ENCODE measurements at regions not wholly inside any gene's neighbourhood (a gene's known extent, or its start where the extent isn't known, plus 50 kb on each side); places are given as distances from the start of the nearest gene placed in this dataset.

DNA sequence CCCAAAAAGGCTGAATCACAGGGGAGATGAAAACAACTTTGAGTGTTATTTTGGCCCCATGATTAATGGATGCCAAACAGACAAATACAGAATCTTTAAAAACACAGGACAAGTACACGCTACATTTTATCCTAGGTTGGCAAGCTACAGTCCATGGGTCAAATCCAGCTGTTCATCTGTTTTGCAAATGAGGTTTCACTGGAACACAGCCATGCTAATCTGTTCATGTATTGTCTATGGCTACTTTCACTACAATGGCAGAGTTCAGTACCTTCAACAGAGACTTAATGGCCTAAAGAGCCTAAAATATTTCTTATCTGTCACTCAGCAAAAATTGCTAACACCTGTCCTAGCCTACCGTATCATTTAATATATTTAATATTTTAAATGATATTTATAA, 1548.5 kb upstream of the IGFBP7 start:
- Mint-ChIP-seq H3K4me3 (no peak overlapping the region), H3K27me3 (no peaks in the 10 kb centered on the region), H3K4me1 (no peaks in the 10 kb centered on the region), H3K27ac (no peak overlapping the region), H3K9me3 (peaks cover 2 to 20% (median 5%) of the 10 kb centered on the region in 7 donors), H3K36me3 (no peaks in the 10 kb centered on the region)
- ATAC-seq (ENCODE audit: low read depth in 2 of 2) = no peak
- no peak for DNase-seq

DNA sequence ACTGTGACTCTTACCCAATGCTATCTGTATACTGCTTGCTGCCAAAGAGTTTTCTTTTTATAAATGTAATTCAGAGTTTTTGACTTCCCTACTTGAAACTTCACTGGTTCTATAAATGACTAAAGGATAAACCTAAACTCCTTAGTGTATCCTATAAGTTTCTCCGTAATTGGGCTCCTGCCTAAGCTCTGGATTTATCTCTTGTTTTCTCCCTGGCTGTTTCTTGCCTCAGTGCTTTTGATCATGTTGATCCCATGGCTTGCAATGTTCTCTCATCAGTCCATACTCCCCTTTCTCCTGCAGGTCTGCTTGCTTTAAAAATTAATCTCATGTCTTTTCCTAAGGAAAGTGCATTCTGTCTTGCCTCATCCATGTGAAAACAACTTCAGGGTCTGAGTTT, 1543.1 kb upstream of the IGFBP7 start:
- DNase-seq (no peak), ATAC-seq (ENCODE audit: low read depth in 2 of 2) (no peak)
- Mint-ChIP-seq H3K4me1 (no peaks in the 10 kb centered on the region), H3K36me3 (no peaks in the 10 kb centered on the region), H3K27me3 (no peaks in the 10 kb centered on the region), H3K4me3 (no peak overlapping the region), H3K9me3 (peaks cover 2 to 8% (median 4%) of the 10 kb centered on the region in 7 donors), H3K27ac (no peak overlapping the region)

DNA sequence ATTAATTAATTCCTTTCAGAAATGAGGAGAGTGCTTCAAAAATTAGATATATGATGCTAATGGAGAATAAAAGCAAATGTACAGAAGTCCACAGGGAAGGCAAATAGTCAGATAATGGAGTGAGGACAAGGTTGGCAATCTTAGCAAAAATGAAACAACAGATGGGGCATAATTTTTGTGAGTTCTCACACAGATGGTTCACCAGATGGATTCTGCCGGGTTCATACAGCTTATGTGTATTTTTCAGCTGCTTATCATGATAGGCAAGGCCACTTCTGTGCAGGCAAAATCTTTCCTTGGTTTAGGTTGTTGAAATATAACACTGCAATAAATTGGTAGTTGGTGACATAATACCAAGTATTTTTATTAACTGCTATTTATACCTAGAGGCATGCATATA, 1539.0 kb upstream of the IGFBP7 start:
- peaks cover 0 to 7% (median 2%) of the 10 kb centered on the region in 7 donors for H3K9me3 Mint-ChIP-seq
- H3K27me3 Mint-ChIP-seq = no peaks in the 10 kb centered on the region
- no peak overlapping the region for H3K4me3 Mint-ChIP-seq
- DNase-seq (no peak), ATAC-seq (ENCODE audit: low read depth in 2 of 2) (no peak)
- no peak overlapping the region for H3K27ac Mint-ChIP-seq
- no peaks in the 10 kb centered on the region for H3K36me3 Mint-ChIP-seq
- H3K4me1 Mint-ChIP-seq = no peaks in the 10 kb centered on the region

DNA sequence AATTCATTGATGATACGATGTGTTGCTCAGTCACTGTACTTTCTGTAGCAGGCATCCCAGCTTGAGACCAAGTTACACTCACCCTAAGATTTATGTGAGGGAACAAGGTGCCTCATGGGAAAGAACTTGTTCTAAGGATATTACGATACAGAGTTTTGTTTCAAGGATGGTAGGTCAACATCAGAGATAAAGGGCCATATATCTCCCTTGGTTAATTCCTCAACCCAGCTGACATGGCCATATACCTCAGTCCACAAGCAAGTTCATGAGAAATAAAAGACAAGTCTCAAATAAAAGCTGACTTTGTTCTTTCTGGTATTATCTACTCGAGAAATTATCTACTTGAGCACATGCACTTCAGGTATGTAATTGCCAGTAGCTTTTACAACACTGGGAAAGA, 1535.9 kb upstream of the IGFBP7 start:
- H3K27ac Mint-ChIP-seq = no peak overlapping the region
- peaks cover 0 to 13% (median 2%) of the 10 kb centered on the region in 7 donors for H3K9me3 Mint-ChIP-seq
- DNase-seq (no peak), ATAC-seq (ENCODE audit: low read depth in 2 of 2) (no peak)
- H3K36me3 Mint-ChIP-seq = no peaks in the 10 kb centered on the region
- H3K27me3 Mint-ChIP-seq = no peaks in the 10 kb centered on the region
- H3K4me1 Mint-ChIP-seq = no peaks in the 10 kb centered on the region
- no peak overlapping the region for H3K4me3 Mint-ChIP-seq

DNA sequence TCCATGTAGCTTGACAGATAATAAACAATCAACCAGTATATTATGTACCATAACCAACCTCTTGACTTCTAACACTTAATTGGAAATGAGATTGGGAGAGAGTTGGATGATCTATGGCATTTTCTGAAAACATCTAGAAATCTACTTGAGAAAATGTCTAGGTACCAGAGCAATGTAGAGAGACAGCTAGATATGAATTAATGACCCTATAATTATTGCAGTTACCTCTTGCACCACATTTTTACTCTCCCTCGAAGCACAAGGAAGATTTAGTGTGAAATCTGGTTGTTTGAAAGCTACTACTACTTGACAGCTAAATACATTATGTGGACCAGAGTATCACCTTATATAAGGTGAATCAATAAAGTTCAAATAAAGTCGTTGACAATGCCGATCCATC, 1534.4 kb upstream of the IGFBP7 start:
- Mint-ChIP-seq H3K27me3 (no peaks in the 10 kb centered on the region), H3K4me1 (no peaks in the 10 kb centered on the region), H3K4me3 (no peak overlapping the region), H3K27ac (no peak overlapping the region), H3K36me3 (no peaks in the 10 kb centered on the region), H3K9me3 (peaks cover 0 to 25% (median 2%) of the 10 kb centered on the region in 7 donors)
- ATAC-seq (ENCODE audit: low read depth in 2 of 2) (no peak), DNase-seq (no peak)

DNA sequence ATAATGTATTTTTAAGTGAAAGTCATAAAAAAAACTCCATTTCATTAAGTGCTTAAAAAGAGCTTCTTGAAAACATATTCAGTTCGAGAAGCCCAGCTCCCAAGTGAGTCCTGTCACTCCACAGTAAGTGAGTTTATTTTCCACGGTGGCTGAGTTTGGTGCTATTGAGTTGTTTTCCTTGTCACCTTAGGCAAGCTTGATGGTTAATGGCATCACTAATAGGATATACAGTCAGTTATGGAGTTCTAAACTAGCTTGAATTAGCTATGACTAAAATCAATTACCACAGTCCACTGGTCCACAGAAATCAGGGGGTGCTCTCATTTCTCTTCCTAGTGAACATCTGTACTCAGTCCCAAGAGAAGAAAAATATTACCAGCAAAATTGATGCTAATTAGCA, 1526.2 kb upstream of the IGFBP7 start:
- Mint-ChIP-seq H3K4me1 (no peaks in the 10 kb centered on the region), H3K9me3 (peaks cover 2 to 17% (median 3%) of the 10 kb centered on the region in 7 donors), H3K27me3 (no peaks in the 10 kb centered on the region), H3K4me3 (no peak overlapping the region), H3K27ac (no peak overlapping the region), H3K36me3 (no peaks in the 10 kb centered on the region)
- ATAC-seq (ENCODE audit: low read depth in 2 of 2) (no peak), DNase-seq (no peak)

DNA sequence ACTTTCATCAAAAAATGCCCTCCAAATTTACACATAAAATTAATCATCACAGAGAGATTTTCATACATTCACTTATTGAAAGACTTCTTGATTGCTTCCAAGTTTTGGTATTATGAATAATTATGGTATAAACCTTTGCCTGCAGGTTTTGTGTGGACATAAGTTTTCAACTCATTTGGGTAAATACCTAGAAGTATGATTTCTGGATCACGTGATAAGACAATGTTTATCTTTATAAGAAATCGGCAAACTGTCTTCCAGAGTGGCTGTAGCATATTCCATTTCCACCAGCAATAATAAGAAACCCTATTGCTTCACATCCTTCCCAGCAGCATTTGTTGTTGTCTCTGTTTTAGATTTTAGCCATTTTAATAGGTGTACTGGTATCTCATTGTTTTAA, 1507.0 kb upstream of the IGFBP7 start:
- no peaks in the 10 kb centered on the region for H3K4me1 Mint-ChIP-seq
- no peaks in the 10 kb centered on the region for H3K27me3 Mint-ChIP-seq
- ATAC-seq (ENCODE audit: low read depth in 2 of 2) (no peak), DNase-seq (no peak)
- H3K36me3 Mint-ChIP-seq = no peaks in the 10 kb centered on the region
- peaks cover 0 to 21% (median 2%) of the 10 kb centered on the region in 7 donors for H3K9me3 Mint-ChIP-seq
- no peak overlapping the region for H3K27ac Mint-ChIP-seq
- H3K4me3 Mint-ChIP-seq = no peak overlapping the region

DNA sequence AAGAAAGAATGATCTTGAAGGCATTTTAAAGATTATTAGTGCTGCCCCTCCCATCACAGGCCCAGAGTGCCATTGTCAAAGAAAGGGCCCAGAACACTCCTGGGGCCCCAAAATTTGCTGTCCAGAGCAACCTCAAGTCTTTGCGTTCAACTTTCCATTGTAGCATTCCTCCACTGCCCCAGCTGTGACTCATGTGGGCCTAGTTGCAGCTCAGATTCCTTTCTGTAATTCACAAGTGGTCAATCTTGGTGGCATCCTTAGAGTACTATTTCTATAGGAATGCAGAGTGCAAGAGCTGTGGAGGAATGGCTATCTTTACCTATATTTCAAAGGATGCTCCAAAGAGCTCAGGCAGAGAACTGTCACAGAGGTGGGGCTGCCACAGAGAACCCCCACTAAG, 1500.8 kb upstream of the IGFBP7 start:
- no peak overlapping the region for H3K27ac Mint-ChIP-seq
- H3K4me1 Mint-ChIP-seq = no peaks in the 10 kb centered on the region
- no peaks in the 10 kb centered on the region for H3K27me3 Mint-ChIP-seq
- H3K36me3 Mint-ChIP-seq = no peaks in the 10 kb centered on the region
- ATAC-seq (ENCODE audit: low read depth in 2 of 2) (no peak), DNase-seq (no peak)
- no peak overlapping the region for H3K4me3 Mint-ChIP-seq
- peaks cover 0 to 5% (median 1%) of the 10 kb centered on the region in 7 donors for H3K9me3 Mint-ChIP-seq

DNA sequence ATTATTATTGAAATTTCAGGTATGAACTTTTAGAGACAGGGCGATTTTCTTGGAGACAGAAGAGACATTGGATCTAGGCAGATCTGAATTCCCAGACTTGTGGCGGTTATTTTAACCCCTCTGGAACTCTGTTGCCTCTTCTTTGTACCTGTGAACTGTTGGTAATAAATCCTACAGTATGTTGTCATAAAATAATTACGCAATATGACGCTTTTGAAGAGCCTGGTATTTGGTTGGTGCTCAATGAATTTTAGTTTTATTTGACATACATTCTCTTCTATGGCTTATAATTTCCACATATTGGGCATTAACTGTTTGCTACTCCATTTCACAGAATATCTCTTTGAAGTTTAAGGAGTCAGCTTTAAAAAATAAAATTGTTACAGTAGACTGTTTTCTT, 1496.1 kb upstream of the IGFBP7 start:
- H3K27me3 Mint-ChIP-seq = no peaks in the 10 kb centered on the region
- peaks cover 0 to 4% (median 1%) of the 10 kb centered on the region in 7 donors for H3K9me3 Mint-ChIP-seq
- H3K27ac Mint-ChIP-seq = no peak overlapping the region
- no peak overlapping the region for H3K4me3 Mint-ChIP-seq
- DNase-seq = no peak
- no peaks in the 10 kb centered on the region for H3K4me1 Mint-ChIP-seq
- ATAC-seq (ENCODE audit: low read depth in 2 of 2) = no peak
- H3K36me3 Mint-ChIP-seq = no peaks in the 10 kb centered on the region

DNA sequence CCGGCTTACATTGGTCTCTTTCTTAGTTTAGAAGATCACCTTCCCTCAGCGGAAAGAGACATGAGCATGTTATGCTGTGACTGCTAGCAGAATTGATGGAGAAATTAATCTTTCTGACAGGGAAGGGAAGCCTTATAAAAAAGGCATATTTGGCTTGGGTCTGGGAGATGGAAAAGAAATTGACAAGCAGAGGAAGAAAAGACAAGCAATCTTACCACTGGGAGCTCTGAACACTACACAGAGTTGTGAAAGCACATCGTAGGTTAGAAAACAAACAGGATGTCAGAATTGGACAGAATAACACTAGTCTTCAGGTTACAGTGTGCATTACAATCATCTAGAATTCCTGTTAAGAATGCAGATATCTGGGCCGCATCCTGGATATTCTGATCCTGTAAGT, 1493.8 kb upstream of the IGFBP7 start:
- no peaks in the 10 kb centered on the region for H3K4me1 Mint-ChIP-seq
- H3K9me3 Mint-ChIP-seq = peaks cover 0 to 9% (median 1%) of the 10 kb centered on the region in 7 donors
- H3K4me3 Mint-ChIP-seq = no peak overlapping the region
- no peaks in the 10 kb centered on the region for H3K36me3 Mint-ChIP-seq
- ATAC-seq (ENCODE audit: low read depth in 2 of 2) (no peak), DNase-seq (no peak)
- H3K27ac Mint-ChIP-seq = no peak overlapping the region
- H3K27me3 Mint-ChIP-seq = no peaks in the 10 kb centered on the region

DNA sequence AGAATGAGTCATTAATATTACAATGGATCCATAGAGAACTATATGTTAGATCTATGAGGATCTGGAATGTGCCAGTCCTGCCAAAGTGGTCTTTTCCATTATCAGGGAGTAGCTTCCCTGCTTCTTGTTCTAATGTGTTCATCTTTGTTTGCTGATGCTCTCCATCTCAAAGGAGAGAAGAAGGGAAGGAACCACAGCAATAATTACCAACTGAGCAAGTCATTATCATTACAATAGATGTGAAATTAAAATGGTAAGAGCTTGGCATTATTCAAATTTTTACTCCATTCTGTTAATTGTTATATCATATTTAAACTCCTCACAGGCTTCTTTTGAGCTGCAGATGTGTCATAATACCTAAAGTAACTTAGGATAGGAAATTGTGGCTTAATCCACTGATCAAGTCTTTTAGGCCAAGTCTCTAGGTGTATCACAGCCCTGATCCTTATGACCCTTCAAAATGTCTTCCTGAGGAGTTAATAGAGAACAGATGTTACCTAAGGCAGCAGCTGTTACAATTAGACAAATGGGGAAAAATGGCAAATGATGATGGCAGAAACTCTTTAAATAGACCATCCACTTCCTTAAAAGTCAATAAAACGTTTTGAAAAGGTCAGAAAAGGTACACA, 1492.7 kb upstream of the IGFBP7 start:
- H3K27me3 Mint-ChIP-seq = no peaks in the 10 kb centered on the region
- no peaks in the 10 kb centered on the region for H3K4me1 Mint-ChIP-seq
- no peaks in the 10 kb centered on the region for H3K36me3 Mint-ChIP-seq
- DNase-seq = no peak
- no peak overlapping the region for H3K27ac Mint-ChIP-seq
- ATAC-seq (ENCODE audit: low read depth in 2 of 2) = no peak
- H3K9me3 Mint-ChIP-seq = peaks cover 0 to 9% (median 0%) of the 10 kb centered on the region in 7 donors
- no peak overlapping the region for H3K4me3 Mint-ChIP-seq

DNA sequence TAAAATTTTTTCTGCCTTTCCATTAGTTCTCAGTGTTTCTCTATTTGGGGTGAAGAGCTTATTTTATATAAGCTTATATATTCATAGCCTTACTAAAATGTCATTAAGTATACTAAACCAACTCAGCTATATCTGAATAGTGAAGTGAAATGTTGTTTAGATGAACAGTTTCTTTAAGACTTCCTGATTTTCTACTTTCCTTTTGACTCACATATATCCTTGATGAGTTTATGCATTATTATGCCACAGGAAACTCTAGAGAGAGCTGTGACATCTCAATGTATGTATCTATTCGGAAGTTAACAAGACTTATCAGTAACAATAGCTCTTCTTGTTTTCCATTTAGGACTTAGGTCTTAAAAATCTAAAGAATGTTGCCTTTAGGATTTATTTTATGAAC, 1491.8 kb upstream of the IGFBP7 start:
- Mint-ChIP-seq H3K4me3 (no peak overlapping the region), H3K9me3 (peaks cover 0 to 9% (median 0%) of the 10 kb centered on the region in 7 donors), H3K27me3 (no peaks in the 10 kb centered on the region), H3K27ac (no peak overlapping the region), H3K4me1 (no peaks in the 10 kb centered on the region), H3K36me3 (no peaks in the 10 kb centered on the region)
- DNase-seq = no peak
- no peak for ATAC-seq (ENCODE audit: low read depth in 2 of 2)

DNA sequence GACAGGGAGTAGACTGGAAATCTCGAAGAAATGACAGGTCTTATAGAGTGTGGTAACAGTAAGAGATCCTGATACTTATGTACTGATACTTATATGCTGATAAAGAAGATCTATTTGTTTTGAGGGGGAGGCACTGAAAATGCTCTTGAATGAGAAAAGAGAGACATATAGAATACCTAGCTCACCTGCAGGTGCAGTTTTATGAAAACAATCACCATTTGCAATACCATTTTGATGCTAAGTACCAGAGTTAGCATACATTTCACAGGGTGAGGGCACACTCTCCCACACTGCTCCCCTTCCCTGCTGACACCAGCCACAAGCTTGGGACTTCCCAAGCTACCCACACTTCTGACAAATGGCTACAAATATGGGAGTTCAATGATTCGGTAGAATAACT, 1490.1 kb upstream of the IGFBP7 start:
- ATAC-seq (ENCODE audit: low read depth in 2 of 2) (no peak), DNase-seq (no peak)
- peaks cover 0 to 9% (median 3%) of the 10 kb centered on the region in 7 donors for H3K9me3 Mint-ChIP-seq
- no peaks in the 10 kb centered on the region for H3K36me3 Mint-ChIP-seq
- H3K27me3 Mint-ChIP-seq = no peaks in the 10 kb centered on the region
- H3K27ac Mint-ChIP-seq = no peak overlapping the region
- no peaks in the 10 kb centered on the region for H3K4me1 Mint-ChIP-seq
- H3K4me3 Mint-ChIP-seq = no peak overlapping the region

DNA sequence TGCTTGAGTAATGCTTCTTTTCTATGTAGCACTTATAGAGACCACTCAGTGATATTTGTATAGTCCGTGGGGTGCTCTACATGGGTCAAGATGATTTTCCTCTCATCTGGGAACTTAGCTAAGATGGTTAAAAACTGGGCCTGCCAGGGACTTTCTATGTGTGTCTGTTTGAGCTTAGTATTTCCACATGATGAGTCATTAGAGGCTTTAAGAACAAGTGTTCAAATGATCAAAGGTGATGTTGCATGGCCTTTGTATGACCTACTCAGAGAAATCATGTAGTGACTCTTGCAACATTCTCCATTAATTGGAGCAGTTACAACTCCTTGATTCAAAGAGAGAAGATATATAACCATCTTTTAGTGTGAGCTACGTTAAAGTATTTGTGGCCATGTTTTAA, 1480.5 kb upstream of the IGFBP7 start:
- ATAC-seq (ENCODE audit: low read depth in 2 of 2) (no peak), DNase-seq (no peak)
- Mint-ChIP-seq H3K4me1 (no peaks in the 10 kb centered on the region), H3K4me3 (no peak overlapping the region), H3K9me3 (peaks cover 0 to 14% (median 4%) of the 10 kb centered on the region in 7 donors), H3K36me3 (no peaks in the 10 kb centered on the region), H3K27ac (no peak overlapping the region), H3K27me3 (no peaks in the 10 kb centered on the region)

DNA sequence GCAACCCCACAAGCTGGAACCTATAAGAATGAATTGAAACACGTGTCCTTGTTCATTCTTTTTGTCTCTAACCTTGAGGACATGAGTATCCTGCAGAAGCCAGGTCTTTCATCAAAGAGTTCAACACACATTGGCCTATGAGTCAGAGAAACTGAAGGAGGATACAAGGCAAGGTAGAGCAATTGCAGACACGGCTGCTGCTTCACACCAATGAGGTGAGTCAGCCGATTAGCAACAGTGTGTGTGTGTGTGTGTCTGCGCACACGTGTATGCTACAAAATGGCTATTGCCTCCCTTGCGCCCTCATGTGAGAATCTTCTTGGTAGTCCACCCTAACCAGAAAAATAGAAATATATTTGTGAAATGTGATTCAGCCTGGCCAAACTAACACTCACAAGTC, 1477.7 kb upstream of the IGFBP7 start:
- no peak overlapping the region for H3K27ac Mint-ChIP-seq
- ATAC-seq (ENCODE audit: low read depth in 2 of 2) (no peak), DNase-seq (no peak)
- H3K9me3 Mint-ChIP-seq = peaks cover 4 to 20% (median 8%) of the 10 kb centered on the region in 7 donors
- no peak overlapping the region for H3K4me3 Mint-ChIP-seq
- no peaks in the 10 kb centered on the region for H3K4me1 Mint-ChIP-seq
- no peaks in the 10 kb centered on the region for H3K27me3 Mint-ChIP-seq
- peaks cover 0 to under 1% of the 10 kb centered on the region in 2 donors for H3K36me3 Mint-ChIP-seq

Data from naive B cell (primary cell).